ENCODE measurements at regions not wholly inside any gene's neighbourhood (a gene's known extent, or its start where the extent isn't known, plus 50 kb on each side); places are given as distances from the start of the nearest gene placed in this dataset.

- TF ChIP-seq CTCF (IDR thresholded peaks at IDR 0.05) (no peak), POLR2A (IDR thresholded peaks at IDR 0.05) (no peak)
These were observed 332.6 kb upstream of the TPK1 start for GRCh38 chr7:145168427-145168826.

All from thyroid gland (tissue), 4 donors.